ENCODE measurements at regions not wholly inside any gene's neighbourhood (a gene's known extent, or its start where the extent isn't known, plus 50 kb on each side); places are given as distances from the start of the nearest gene placed in this dataset.

GRCh38 chr2:139098961-139099360 is 318.8 kb upstream of the NXPH2 start:
- no peak for ATAC-seq (ENCODE audit: low read depth)
- ChIA-PET POLR2A (no interaction called here), CTCF (no interaction called here)
- intact Hi-C loops (cut with micrococcal nuclease) = no loop called here
- no peak overlapping the region for H3K27ac Mint-ChIP-seq
- H3K36me3 Mint-ChIP-seq (ENCODE audit: low read depth) = no peaks in the 10 kb centered on the region
- no peaks in the 10 kb centered on the region for H3K27me3 Mint-ChIP-seq
- H3K4me3 Mint-ChIP-seq = no peak overlapping the region
- peaks cover 5% of the 10 kb centered on the region for H3K9me3 Mint-ChIP-seq
- TF ChIP-seq CTCF (IDR thresholded peaks at IDR 0.05) = no peak
- H3K4me1 Mint-ChIP-seq = no peaks in the 10 kb centered on the region
- no peak for DNase-seq

- H3K36me3 Mint-ChIP-seq (ENCODE audit: low read depth) = no peaks in the 10 kb centered on the region
- no peaks in the 10 kb centered on the region for H3K9me3 Mint-ChIP-seq
- H3K27ac Mint-ChIP-seq = no peak overlapping the region
- no peaks in the 10 kb centered on the region for H3K4me1 Mint-ChIP-seq
- DNase-seq = no peak
- ChIA-PET CTCF (no interaction called here), POLR2A (no interaction called here)
- no peak for TF ChIP-seq CTCF (IDR thresholded peaks at IDR 0.05)
- intact Hi-C loops (cut with micrococcal nuclease) = no loop called here
- H3K27me3 Mint-ChIP-seq = no peaks in the 10 kb centered on the region
- H3K4me3 Mint-ChIP-seq = no peak overlapping the region
- no peak for ATAC-seq (ENCODE audit: low read depth)
These were observed 302.9 kb upstream of the NXPH2 start for GRCh38 chr2:139083121-139083520.

- H3K27me3 Mint-ChIP-seq = no peaks in the 10 kb centered on the region
- ATAC-seq (ENCODE audit: low read depth) = no peak
- H3K9me3 Mint-ChIP-seq = no peaks in the 10 kb centered on the region
- no peaks in the 10 kb centered on the region for H3K4me1 Mint-ChIP-seq
- H3K36me3 Mint-ChIP-seq (ENCODE audit: low read depth) = no peaks in the 10 kb centered on the region
- ChIA-PET POLR2A (no interaction called here), CTCF (no interaction called here)
- no peak for TF ChIP-seq CTCF (IDR thresholded peaks at IDR 0.05)
- H3K27ac Mint-ChIP-seq = no peak overlapping the region
- no peak for DNase-seq
- H3K4me3 Mint-ChIP-seq = no peak overlapping the region
- intact Hi-C loops (cut with micrococcal nuclease) = no loop called here
These were observed 300.1 kb upstream of the NXPH2 start for GRCh38 chr2:139080244-139080643.

GRCh38 chr2:139079311-139079710 is 299.1 kb upstream of the NXPH2 start:
- POLR2A ChIA-PET = no interaction called here
- Mint-ChIP-seq H3K4me3 (no peak overlapping the region), H3K4me1 (no peaks in the 10 kb centered on the region), H3K27ac (no peak overlapping the region), H3K36me3 (ENCODE audit: low read depth) (no peaks in the 10 kb centered on the region), H3K9me3 (no peaks in the 10 kb centered on the region), H3K27me3 (no peaks in the 10 kb centered on the region)
- CTCF ChIA-PET = no interaction called here
- DNase-seq (no peak), ATAC-seq (ENCODE audit: low read depth) (no peak)
- no peak for TF ChIP-seq CTCF (IDR thresholded peaks at IDR 0.05)
- intact Hi-C loops (cut with micrococcal nuclease) = no loop called here

- Mint-ChIP-seq H3K9me3 (no peaks in the 10 kb centered on the region), H3K27me3 (no peaks in the 10 kb centered on the region), H3K36me3 (ENCODE audit: low read depth) (no peaks in the 10 kb centered on the region), H3K27ac (no peak overlapping the region), H3K4me1 (no peaks in the 10 kb centered on the region), H3K4me3 (no peak overlapping the region)
- ChIA-PET CTCF (no interaction called here), POLR2A (no interaction called here)
- DNase-seq = no peak
- ATAC-seq (ENCODE audit: low read depth) = no peak
- intact Hi-C loops (cut with micrococcal nuclease) = no loop called here
- TF ChIP-seq CTCF (IDR thresholded peaks at IDR 0.05) = no peak
These were observed 298.2 kb upstream of the NXPH2 start for GRCh38 chr2:139078376-139078775.

Data from activated B cell treated with CpG ODN at 0.5 μM for 24 hours (primary cell).